Endothelial cell of umbilical vein (primary cell): ENCODE measurements at regions not wholly inside any gene's neighbourhood (a gene's known extent, or its start where the extent isn't known, plus 50 kb on each side); places are given as distances from the start of the nearest gene placed in this dataset.

ENCODE experiments used
- EZH2 ChIP-seq: IDR thresholded peaks from 2 replicates; pipeline ENCODE4 v1.6.1; 2012; ENCODE audit warnings: borderline replicate concordance, low read depth, mild to moderate bottlenecking, moderate library complexity, low read length, inconsistent platforms; ENCODE audit not compliant: severe bottlenecking
- JUN ChIP-seq: IDR thresholded peaks from 2 replicates; pipeline ENCODE4 v1.6.1; 2011; ENCODE audit warnings: borderline replicate concordance, low read depth; ENCODE audit not compliant: insufficient read length, insufficient read depth
- POLR2A ChIP-seq: IDR thresholded peaks from 2 replicates; pipeline ENCODE4 v1.6.1; 2012; ENCODE audit warnings: low read depth, mild to moderate bottlenecking, control low read depth, low read length
- POLR2AphosphoS5 ChIP-seq: IDR thresholded peaks from 2 replicates; pipeline ENCODE4 v1.6.1; 2012; ENCODE audit warnings: low read depth, mild to moderate bottlenecking, control low read depth, low read length, moderate library complexity; ENCODE audit not compliant: insufficient read depth
- TF ChIP-seq, protein P1 (sequence below), 2 donors: IDR thresholded peaks; 1 replicate in 1 of 2; 2 replicates in 1 of 2; pipeline ENCODE4 v1.5.1; 2011; ENCODE audit warnings: low read length in 2 of 2, mild to moderate bottlenecking in 2 of 2, moderate library complexity in 2 of 2, control low read depth in 1 of 2, inconsistent platforms in 1 of 2, low read depth in 1 of 2; ENCODE audit not compliant: insufficient read depth in 1 of 2; ENCODE audit errors: extremely low read depth in 1 of 2
- TF ChIP-seq, protein P2 (sequence below): IDR thresholded peaks from 2 replicates; pipeline ENCODE4 v1.6.1; 2011; ENCODE audit not compliant: insufficient read depth, insufficient read length

DNA sequence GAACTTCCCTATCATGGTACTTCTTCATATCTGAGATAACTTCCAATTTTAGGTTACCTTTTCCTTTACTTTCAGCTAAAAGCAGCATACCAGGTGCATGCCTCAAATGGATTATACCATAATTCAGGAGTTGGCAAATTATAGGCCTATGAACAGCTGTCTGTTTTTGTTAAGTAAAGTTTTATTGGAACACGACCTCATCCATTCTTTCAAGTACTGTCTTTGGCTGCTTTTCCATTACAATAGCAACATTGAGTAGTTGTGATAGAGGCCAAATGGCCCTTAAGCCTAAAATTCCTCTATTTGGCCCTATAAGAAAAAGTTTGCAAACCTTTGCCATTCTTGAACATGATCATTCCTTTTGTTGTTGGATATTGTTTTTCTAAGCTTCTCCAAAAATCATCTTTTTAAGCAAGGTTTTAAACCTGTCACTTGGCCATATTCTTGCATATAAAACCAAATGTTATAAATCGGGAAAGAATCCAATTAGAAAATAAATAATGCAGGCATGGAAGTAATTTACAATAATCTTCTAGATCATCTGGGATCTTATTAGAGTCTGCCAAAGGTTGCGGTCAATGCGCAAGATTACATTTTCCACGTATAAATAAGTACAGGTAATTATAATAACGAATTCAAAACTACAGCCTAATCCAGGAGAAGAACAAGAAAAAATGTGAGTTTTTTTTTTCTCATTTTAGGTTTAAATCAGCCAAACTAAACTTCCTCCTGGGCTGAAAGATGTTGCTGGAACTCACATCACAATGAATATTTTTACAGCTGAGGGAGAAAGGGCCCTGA, 226.5 kb upstream of the ANKRD55 start:
- TF ChIP-seq, protein P1, sequence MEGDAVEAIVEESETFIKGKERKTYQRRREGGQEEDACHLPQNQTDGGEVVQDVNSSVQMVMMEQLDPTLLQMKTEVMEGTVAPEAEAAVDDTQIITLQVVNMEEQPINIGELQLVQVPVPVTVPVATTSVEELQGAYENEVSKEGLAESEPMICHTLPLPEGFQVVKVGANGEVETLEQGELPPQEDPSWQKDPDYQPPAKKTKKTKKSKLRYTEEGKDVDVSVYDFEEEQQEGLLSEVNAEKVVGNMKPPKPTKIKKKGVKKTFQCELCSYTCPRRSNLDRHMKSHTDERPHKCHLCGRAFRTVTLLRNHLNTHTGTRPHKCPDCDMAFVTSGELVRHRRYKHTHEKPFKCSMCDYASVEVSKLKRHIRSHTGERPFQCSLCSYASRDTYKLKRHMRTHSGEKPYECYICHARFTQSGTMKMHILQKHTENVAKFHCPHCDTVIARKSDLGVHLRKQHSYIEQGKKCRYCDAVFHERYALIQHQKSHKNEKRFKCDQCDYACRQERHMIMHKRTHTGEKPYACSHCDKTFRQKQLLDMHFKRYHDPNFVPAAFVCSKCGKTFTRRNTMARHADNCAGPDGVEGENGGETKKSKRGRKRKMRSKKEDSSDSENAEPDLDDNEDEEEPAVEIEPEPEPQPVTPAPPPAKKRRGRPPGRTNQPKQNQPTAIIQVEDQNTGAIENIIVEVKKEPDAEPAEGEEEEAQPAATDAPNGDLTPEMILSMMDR (IDR thresholded peaks at IDR 0.05; ENCODE audit: extremely low read depth in 1 of 2, insufficient read depth in 1 of 2, low read depth in 1 of 2, low read length in 2 of 2): no peak
- TF ChIP-seq, protein P2, sequence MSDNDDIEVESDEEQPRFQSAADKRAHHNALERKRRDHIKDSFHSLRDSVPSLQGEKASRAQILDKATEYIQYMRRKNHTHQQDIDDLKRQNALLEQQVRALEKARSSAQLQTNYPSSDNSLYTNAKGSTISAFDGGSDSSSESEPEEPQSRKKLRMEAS: no peak
- TF ChIP-seq EZH2 (no peak), JUN (no peak), POLR2A (no peak), POLR2AphosphoS5 (no peak)
